ENCODE measurements at regions not wholly inside any gene's neighbourhood (a gene's known extent, or its start where the extent isn't known, plus 50 kb on each side); places are given as distances from the start of the nearest gene placed in this dataset.

DNA sequence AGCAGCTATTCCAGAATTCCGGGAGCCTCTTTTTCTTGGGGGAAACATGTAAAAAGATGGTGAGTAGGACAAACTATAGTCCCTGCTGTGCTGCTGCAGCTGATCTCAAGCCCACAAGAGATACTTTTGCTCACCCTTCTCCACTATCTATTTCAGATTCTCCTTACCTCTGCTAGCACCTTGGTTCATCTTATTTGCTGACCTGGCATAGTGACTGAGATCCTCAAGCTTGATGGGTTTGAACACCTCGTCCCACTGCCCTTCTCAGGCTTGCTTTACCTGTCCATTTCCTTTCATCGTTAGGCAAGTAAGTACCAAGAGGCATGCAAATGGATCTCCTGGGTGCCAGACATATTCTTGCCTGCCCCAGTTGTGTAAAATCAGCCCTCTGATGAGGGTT is 338.4 kb upstream of the SMARCA2 start:
- TF ChIP-seq, protein P1, sequence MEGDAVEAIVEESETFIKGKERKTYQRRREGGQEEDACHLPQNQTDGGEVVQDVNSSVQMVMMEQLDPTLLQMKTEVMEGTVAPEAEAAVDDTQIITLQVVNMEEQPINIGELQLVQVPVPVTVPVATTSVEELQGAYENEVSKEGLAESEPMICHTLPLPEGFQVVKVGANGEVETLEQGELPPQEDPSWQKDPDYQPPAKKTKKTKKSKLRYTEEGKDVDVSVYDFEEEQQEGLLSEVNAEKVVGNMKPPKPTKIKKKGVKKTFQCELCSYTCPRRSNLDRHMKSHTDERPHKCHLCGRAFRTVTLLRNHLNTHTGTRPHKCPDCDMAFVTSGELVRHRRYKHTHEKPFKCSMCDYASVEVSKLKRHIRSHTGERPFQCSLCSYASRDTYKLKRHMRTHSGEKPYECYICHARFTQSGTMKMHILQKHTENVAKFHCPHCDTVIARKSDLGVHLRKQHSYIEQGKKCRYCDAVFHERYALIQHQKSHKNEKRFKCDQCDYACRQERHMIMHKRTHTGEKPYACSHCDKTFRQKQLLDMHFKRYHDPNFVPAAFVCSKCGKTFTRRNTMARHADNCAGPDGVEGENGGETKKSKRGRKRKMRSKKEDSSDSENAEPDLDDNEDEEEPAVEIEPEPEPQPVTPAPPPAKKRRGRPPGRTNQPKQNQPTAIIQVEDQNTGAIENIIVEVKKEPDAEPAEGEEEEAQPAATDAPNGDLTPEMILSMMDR (conservative IDR thresholded peaks at IDR 0.05 in 1 of 2, IDR thresholded peaks at IDR 0.05 in 1 of 2; ENCODE audit: low read depth in 1 of 2, low read length in 2 of 2), result no peak
- TF ChIP-seq EZH2 (IDR thresholded peaks at IDR 0.05; ENCODE audit: low read length, missing control alignments), result no peak

All from fibroblast of lung (primary cell).